NT2/D1 (cell line): ENCODE measurements at regions not wholly inside any gene's neighbourhood (a gene's known extent, or its start where the extent isn't known, plus 50 kb on each side); places are given as distances from the start of the nearest gene placed in this dataset.
A peak's percentile ranks its signal among the peaks of the same experiment; 100 is the strongest.

Experiments used
- DNase-seq: peaks from one replicate; pipeline ENCODE4 v3.0.0-alpha.2; 2011; ENCODE audit warnings: low read depth, low spot score
- H3K27me3 ChIP-seq: 2 replicates; pipeline ENCODE4 v1.6.0; 2011; ENCODE audit warnings: mild to moderate bottlenecking; ENCODE audit not compliant: insufficient read length, insufficient read depth
- H3K36me3 ChIP-seq: 2 replicates; pipeline ENCODE4 v1.6.1; 2011; ENCODE audit warnings: mild to moderate bottlenecking, low read length, mixed read lengths; ENCODE audit not compliant: insufficient read depth, insufficient read length
- H3K4me1 ChIP-seq: 2 replicates; pipeline ENCODE4 v1.5.1; 2011; ENCODE audit not compliant: insufficient read depth, insufficient read length
- H3K4me3 ChIP-seq: 2 replicates; pipeline ENCODE4 v1.5.1; 2011; ENCODE audit warnings: low read depth; ENCODE audit not compliant: insufficient read length
- H3K9ac ChIP-seq: 2 replicates; pipeline ENCODE4 v1.6.0; 2011; ENCODE audit warnings: low read depth; ENCODE audit not compliant: insufficient read length
- H3K9me3 ChIP-seq: 2 replicates; pipeline ENCODE4 v1.5.1; 2011; ENCODE audit warnings: mild to moderate bottlenecking, low read length; ENCODE audit not compliant: insufficient read depth
- SUZ12 ChIP-seq: IDR thresholded peaks from 2 replicates; pipeline ENCODE4 v1.6.1; 2011; ENCODE audit not compliant: insufficient read length, insufficient read depth; ENCODE audit errors: extremely low read depth
- YY1 ChIP-seq: IDR thresholded peaks from 2 replicates; pipeline ENCODE4 v1.6.1; 2011; ENCODE audit not compliant: insufficient read length, insufficient read depth
- ZNF274 ChIP-seq: IDR thresholded peaks from 2 replicates; pipeline ENCODE4 v1.6.1; 2011; ENCODE audit warnings: mild to moderate bottlenecking, low read depth, low read length

DNA sequence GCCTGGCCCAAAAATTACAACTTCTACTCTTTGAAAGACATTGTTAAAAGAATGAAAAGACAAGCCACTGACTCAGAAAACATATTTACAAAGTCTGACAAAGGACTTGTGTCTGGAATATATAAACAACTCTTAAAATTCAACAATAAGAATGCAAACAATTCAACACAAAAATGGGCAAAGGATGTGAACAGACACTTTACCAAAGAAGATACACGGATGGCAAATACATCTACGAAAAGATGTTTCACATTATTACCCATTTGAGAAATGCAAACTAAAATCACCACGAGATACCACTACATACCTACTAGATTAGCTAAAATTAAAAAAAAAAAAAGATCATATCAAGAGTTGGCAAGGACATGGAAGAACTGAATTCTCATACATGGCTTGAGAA lies 80.8 kb upstream of the METRNL start:
- no peak for DNase-seq
- Histone ChIP-seq H3K36me3 (peaks cover 3% of the 10 kb centered on the region), H3K4me1 (no peaks in the 10 kb centered on the region), H3K27me3 (no peaks in the 10 kb centered on the region), H3K9ac (no peak overlapping the region), H3K4me3 (no peak overlapping the region), H3K9me3 (peaks cover 16% of the 10 kb centered on the region)
- TF ChIP-seq YY1 (no peak), ZNF274 (no peak), SUZ12 (no peak)

DNA sequence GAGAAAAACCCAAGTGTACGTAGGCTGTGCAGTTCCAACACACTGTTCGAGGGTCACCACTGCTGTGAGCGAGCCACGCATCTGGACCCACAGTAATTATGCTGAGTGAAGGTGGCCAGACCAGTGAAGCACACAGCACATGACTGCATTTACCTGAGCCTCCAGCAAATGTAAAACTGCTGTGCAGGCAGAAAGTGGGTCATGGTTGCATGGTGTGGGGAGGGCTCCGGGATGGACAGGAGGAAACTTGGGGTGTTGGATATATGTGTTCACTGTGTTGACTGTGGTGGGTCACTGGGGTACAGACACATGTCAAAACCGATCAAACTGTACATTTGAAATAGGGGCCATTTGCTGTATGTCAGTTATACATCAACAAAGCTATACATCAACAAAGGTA lies 78.7 kb upstream of the METRNL start:
- no peak overlapping the region for H3K9ac ChIP-seq
- peaks cover 2% of the 10 kb centered on the region for H3K4me1 ChIP-seq
- H3K36me3 ChIP-seq, result peaks cover 15% of the 10 kb centered on the region
- TF ChIP-seq ZNF274 (no peak), SUZ12 (no peak), YY1 (no peak)
- DNase-seq, result no peak
- peaks cover 20% of the 10 kb centered on the region for H3K9me3 ChIP-seq
- H3K27me3 ChIP-seq, result no peaks in the 10 kb centered on the region
- H3K4me3 ChIP-seq, result no peak overlapping the region

GRCh38 chr17:83002118-83002805 lies 77.1 kb upstream of the METRNL start:
- DNase-seq, result no peak
- H3K36me3 ChIP-seq, result peaks cover 26% of the 10 kb centered on the region
- H3K27me3 ChIP-seq, result no peaks in the 10 kb centered on the region
- H3K9me3 ChIP-seq, result peaks cover 20% of the 10 kb centered on the region
- no peak overlapping the region for H3K9ac ChIP-seq
- H3K4me3 ChIP-seq, result no peak overlapping the region
- H3K4me1 ChIP-seq, result peaks cover 5% of the 10 kb centered on the region
- no peak for TF ChIP-seq YY1
- no peak for TF ChIP-seq SUZ12
- no peak for TF ChIP-seq ZNF274

GRCh38 chr17:83004791-83005380 lies 74.5 kb upstream of the METRNL start:
- TF ChIP-seq ZNF274 (no peak), YY1 (no peak), SUZ12 (no peak)
- no peak for DNase-seq
- Histone ChIP-seq H3K36me3 (peaks cover 26% of the 10 kb centered on the region), H3K4me3 (no peak overlapping the region), H3K9me3 (peaks cover 6% of the 10 kb centered on the region; the same call in 1 of the 2 replicates), H3K9ac (no peak overlapping the region), H3K4me1 (peaks cover 15% of the 10 kb centered on the region), H3K27me3 (no peaks in the 10 kb centered on the region)

DNA sequence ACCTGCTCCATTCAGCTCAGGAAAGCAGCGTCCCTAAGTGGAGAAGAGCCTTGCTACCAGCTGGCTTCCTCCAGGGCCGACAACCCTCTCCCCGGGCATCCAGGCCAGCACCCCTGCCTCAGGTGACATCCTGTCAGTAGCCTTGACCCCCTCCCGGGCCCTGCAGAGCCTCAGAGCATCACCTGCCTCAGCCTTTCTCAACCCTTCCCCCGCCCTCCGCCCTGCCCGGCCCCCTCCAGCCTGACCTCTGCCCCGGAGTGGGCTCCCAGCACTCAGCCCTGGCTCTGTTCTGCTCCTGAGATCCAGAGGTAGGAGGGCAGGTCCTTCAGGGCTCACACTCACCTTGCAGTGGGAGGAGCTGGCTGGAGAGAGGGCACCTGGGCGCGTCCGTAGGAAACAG lies 73.8 kb upstream of the METRNL start:
- no peak overlapping the region for H3K9ac ChIP-seq
- no peak for DNase-seq
- no peaks in the 10 kb centered on the region for H3K27me3 ChIP-seq
- peaks cover 26% of the 10 kb centered on the region for H3K36me3 ChIP-seq
- TF ChIP-seq ZNF274, result no peak
- no peak for TF ChIP-seq SUZ12
- TF ChIP-seq YY1, result no peak
- H3K4me3 ChIP-seq, result no peak overlapping the region
- peaks cover 6% of the 10 kb centered on the region; the same call in 1 of the 2 replicates for H3K9me3 ChIP-seq
- H3K4me1 ChIP-seq, result peaks cover 22% of the 10 kb centered on the region

DNA sequence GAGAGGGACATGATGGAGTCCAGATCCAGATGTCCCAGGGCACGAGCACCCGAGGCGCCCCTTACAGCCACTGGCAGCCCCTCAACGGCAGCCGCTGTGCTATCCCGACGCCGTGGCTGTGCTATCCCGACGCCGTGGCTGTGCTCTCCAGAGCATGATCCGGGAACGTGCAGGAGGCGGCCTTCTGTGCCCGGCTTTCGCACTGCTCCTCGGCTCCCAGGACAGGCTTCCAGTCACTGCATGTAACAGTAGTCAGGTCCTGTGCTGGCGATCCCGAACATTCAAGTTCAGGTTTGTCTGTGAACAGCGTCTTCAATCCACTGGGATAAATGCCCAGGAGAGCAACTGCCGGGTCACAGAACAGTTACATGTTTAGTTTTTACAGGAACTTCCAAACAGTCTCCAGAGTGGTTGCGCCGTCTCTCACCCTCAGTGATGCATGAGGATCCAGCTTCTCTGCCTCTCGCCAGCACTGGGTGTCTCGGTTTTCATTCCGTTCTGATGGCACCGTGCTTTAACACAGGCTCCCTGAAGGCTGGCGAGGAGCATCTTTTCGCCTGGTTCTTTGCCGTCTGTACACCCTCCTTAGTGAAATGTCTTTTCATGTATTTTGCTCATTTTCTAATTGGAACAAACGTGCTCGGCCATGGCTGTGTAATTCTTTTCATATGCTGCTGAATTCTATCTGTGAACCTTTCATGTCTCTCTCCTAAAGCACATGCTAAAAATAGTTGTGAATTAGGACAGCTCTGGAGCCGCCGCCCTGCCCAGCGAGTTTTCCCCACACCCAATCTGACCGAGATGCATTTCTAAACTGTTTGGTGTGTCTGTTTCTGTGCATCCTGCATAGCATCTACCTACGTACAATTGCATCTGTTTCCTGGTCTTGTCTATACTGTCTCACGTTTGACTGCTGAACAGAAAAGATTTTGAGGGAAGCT lies 72.6 kb upstream of the METRNL start:
- DNase-seq, result no peak
- Histone ChIP-seq H3K9ac (no peak overlapping the region), H3K27me3 (no peaks in the 10 kb centered on the region), H3K4me3 (no peak overlapping the region), H3K36me3 (peaks cover 26% of the 10 kb centered on the region), H3K9me3 (peaks cover 6% of the 10 kb centered on the region; the same call in 1 of the 2 replicates), H3K4me1 (peaks cover 25% of the 10 kb centered on the region)
- TF ChIP-seq YY1, result no peak
- TF ChIP-seq SUZ12, result no peak
- no peak for TF ChIP-seq ZNF274

GRCh38 chr17:83007504-83008185 lies 71.8 kb upstream of the METRNL start:
- Histone ChIP-seq H3K4me1 (peaks cover 25% of the 10 kb centered on the region), H3K27me3 (no peaks in the 10 kb centered on the region), H3K4me3 (no peak overlapping the region), H3K9me3 (peaks cover 6% of the 10 kb centered on the region; the same call in 1 of the 2 replicates), H3K9ac (peak overlapping the region; percentile 42), H3K36me3 (peaks cover 23% of the 10 kb centered on the region)
- no peak for TF ChIP-seq ZNF274
- no peak for TF ChIP-seq YY1
- no peak for TF ChIP-seq SUZ12
- no peak for DNase-seq
